ENCODE measurements at regions not wholly inside any gene's neighbourhood (a gene's known extent, or its start where the extent isn't known, plus 50 kb on each side); places are given as distances from the start of the nearest gene placed in this dataset.

- TF ChIP-seq POLR2A (IDR thresholded peaks at IDR 0.05) (no peak), CTCF (IDR thresholded peaks at IDR 0.05) (no peak)
Measured at GRCh38 chr4:30792601-30793000, 72.4 kb downstream of the PCDH7 start.

Data from right lobe of liver (tissue), 4 donors.